ENCODE measurements at regions not wholly inside any gene's neighbourhood (a gene's known extent, or its start where the extent isn't known, plus 50 kb on each side); places are given as distances from the start of the nearest gene placed in this dataset.

- no peak for DNase-seq
These were observed 104.7 kb upstream of the PKDCC start for GRCh38 chr2:41943159-41943558.

- no peak for DNase-seq
These were observed 103.5 kb upstream of the PKDCC start for GRCh38 chr2:41944220-41944880.

- DNase-seq: no peak
These were observed 100.0 kb upstream of the PKDCC start for GRCh38 chr2:41947701-41948396.

GRCh38 chr2:41948397-41948763 is 99.4 kb upstream of the PKDCC start:
- no peak for DNase-seq

- DNase-seq: no peak
These were observed 98.5 kb upstream of the PKDCC start for GRCh38 chr2:41949091-41949882.

- DNase-seq: no peak
These were observed 97.7 kb upstream of the PKDCC start for GRCh38 chr2:41949883-41950665.

GRCh38 chr2:41950666-41950960 is 97.2 kb upstream of the PKDCC start:
- DNase-seq: no peak

GRCh38 chr2:41954304-41955291 is 93.2 kb upstream of the PKDCC start:
- no peak for DNase-seq

- no peak for DNase-seq
These were observed 92.3 kb upstream of the PKDCC start for GRCh38 chr2:41955316-41956043.

GRCh38 chr2:41957431-41957830 is 90.4 kb upstream of the PKDCC start:
- DNase-seq: no peak

- DNase-seq: no peak
These were observed 89.6 kb upstream of the PKDCC start for GRCh38 chr2:41958251-41958650.

GRCh38 chr2:41958775-41959174 is 89.0 kb upstream of the PKDCC start:
- DNase-seq: no peak

- no peak for DNase-seq
These were observed 88.1 kb upstream of the PKDCC start for GRCh38 chr2:41959760-41960159.

- no peak for DNase-seq
These were observed 84.7 kb upstream of the PKDCC start for GRCh38 chr2:41962922-41963622.

- no peak for DNase-seq
These were observed 83.9 kb upstream of the PKDCC start for GRCh38 chr2:41963661-41964525.

- no peak for DNase-seq
These were observed 82.5 kb upstream of the PKDCC start for GRCh38 chr2:41965173-41965908.

GRCh38 chr2:41965909-41966295 is 81.9 kb upstream of the PKDCC start:
- no peak for DNase-seq

- DNase-seq: no peak
These were observed 81.4 kb upstream of the PKDCC start for GRCh38 chr2:41966431-41966893.

- DNase-seq: no peak
These were observed 80.9 kb upstream of the PKDCC start for GRCh38 chr2:41966920-41967319.

All from stimulated activated naive CD4-positive, alpha-beta T cell (primary cell).